PC-3 (cell line): ENCODE measurements at regions not wholly inside any gene's neighbourhood (a gene's known extent, or its start where the extent isn't known, plus 50 kb on each side); places are given as distances from the start of the nearest gene placed in this dataset.

ENCODE experiments used
- ATAC-seq: fragments of 200-7000 bp; cut with Tn5 transposase; 2 replicates; pipeline ENCODE4 v1.9.1; 2020; ENCODE audit warnings: mild to moderate bottlenecking, moderate library complexity
- BruUV-seq: library from RNA; stranded (reverse); fragments of 400-500 nt; replicated peaks from 2 replicates; lab custom pipeline; 2021; lab: Mats Ljungman, UMichigan
- CTCF ChIA-PET: fragments of 300-600 bp; sonication (Branson Sonifier 250); formaldehyde crosslinking; loops from one replicate; lab custom pipeline; 2022; ENCODE audit warnings: antibody characterized with exemption; lab: Charles Lee
- POLR2A ChIA-PET: fragments of 300-600 bp; sonication (Branson Sonifier 250); formaldehyde crosslinking; loops from one replicate; lab custom pipeline; 2022; ENCODE audit warnings: antibody characterized with exemption; ENCODE audit not compliant: unreplicated experiment; lab: Charles Lee
- DNase-seq: peaks from one replicate; pipeline ENCODE4 v3.0.0-alpha.2; 2015
- H2AFZ ChIP-seq: fragments of 300-600 bp; sonication (generic); 2 replicates; pipeline ENCODE4 v1.6.0; 2016; ENCODE audit warnings: antibody characterized with exemption, low read length
- H3F3A ChIP-seq: fragments of 300-600 bp; sonication (generic); one replicate; pipeline ENCODE4 v1.6.0; 2017; ENCODE audit warnings: antibody characterized with exemption, low read length, control low read depth, mild to moderate bottlenecking; ENCODE audit not compliant: unreplicated experiment
- H3K27ac ChIP-seq: fragments of 300-600 bp; sonication (generic); 2 replicates; pipeline ENCODE4 v1.5.1; 2016; ENCODE audit warnings: mild to moderate bottlenecking, low read length
- H3K27me3 ChIP-seq: fragments of 300-600 bp; sonication (generic); 2 replicates; pipeline ENCODE4 v1.6.1; 2016; ENCODE audit warnings: low read length, mixed read lengths
- H3K36me3 ChIP-seq: fragments of 300-600 bp; sonication (generic); 2 replicates; pipeline ENCODE4 v1.6.1; 2016; ENCODE audit warnings: low read depth, mixed run types, low read length, mixed read lengths
- H3K4me1 ChIP-seq: fragments of 300-600 bp; sonication (generic); 2 replicates; pipeline ENCODE4 v1.5.1; 2016; ENCODE audit warnings: low read length; ENCODE audit not compliant: insufficient read depth
- H3K4me2 ChIP-seq: fragments of 300-600 bp; sonication (generic); 2 replicates; pipeline ENCODE4 v1.6.0; 2016; ENCODE audit warnings: low read length
- H3K4me3 ChIP-seq: fragments of 300-600 bp; sonication (generic); 2 replicates; pipeline ENCODE4 v1.5.1; 2016; ENCODE audit warnings: mild to moderate bottlenecking, low read length, mixed read lengths
- H3K79me2 ChIP-seq: fragments of 300-600 bp; sonication (generic); 2 replicates; pipeline ENCODE4 v1.6.1; 2017; ENCODE audit warnings: low read length, mixed read lengths
- H3K9ac ChIP-seq: fragments of 300-600 bp; sonication (generic); 2 replicates; pipeline ENCODE4 v1.6.0; 2016; ENCODE audit warnings: mild to moderate bottlenecking, low read length
- H3K9me2 ChIP-seq: fragments of 300-600 bp; sonication (generic); replicated peaks from 2 replicates; pipeline ENCODE4 v1.6.1; 2016; ENCODE audit warnings: mixed run types, low read length, mixed read lengths
- H3K9me3 ChIP-seq: fragments of 300-600 bp; sonication (generic); 2 replicates; pipeline ENCODE4 v1.6.1; 2016; ENCODE audit warnings: low read length, mixed read lengths
- H4K20me1 ChIP-seq: fragments of 300-600 bp; sonication (generic); 2 replicates; pipeline ENCODE4 v1.6.1; 2016; ENCODE audit warnings: low read length, mixed read lengths
- CTCF ChIP-seq: fragments of 300-600 bp; sonication (generic); conservative IDR thresholded peaks from 2 replicates; pipeline ENCODE4 v1.5.1; 2017; ENCODE audit warnings: antibody characterized with exemption, low read depth, mild to moderate bottlenecking, low read length
- EZH2 ChIP-seq: fragments of 300-600 bp; sonication (generic); IDR thresholded peaks from one replicate; pipeline ENCODE4 v1.6.1; 2017; ENCODE audit warnings: antibody characterized with exemption, mild to moderate bottlenecking, low read length; ENCODE audit not compliant: unreplicated experiment
- EZH2phosphoT487 ChIP-seq: fragments of 300-600 bp; sonication (generic); IDR thresholded peaks from 2 replicates; pipeline ENCODE4 v1.6.1; 2018; ENCODE audit warnings: mild to moderate bottlenecking, antibody characterized with exemption, low read length, borderline replicate concordance
- intact Hi-C: fragments of 100-400 bp; cut with micrococcal nuclease; formaldehyde crosslinking; loops from 2 replicates; pipeline ENCODE4 v1.9.0; 2023

- Histone ChIP-seq H3K9ac (no peak overlapping the region), H2AFZ (no peak overlapping the region), H3K27ac (no peak overlapping the region), H3K79me2 (no peaks in the 10 kb centered on the region), H3F3A (no peaks in the 10 kb centered on the region), H4K20me1 (no peaks in the 10 kb centered on the region), H3K4me1 (peaks cover 13% of the 10 kb centered on the region), H3K4me3 (no peak overlapping the region), H3K9me3 (no peaks in the 10 kb centered on the region), H3K4me2 (peak overlapping the region; percentile 30; the same call in 1 of the 2 replicates), H3K27me3 (no peaks in the 10 kb centered on the region), H3K36me3 (0 out of 2 replicates have a peak, but pooled peaks cover 2% of the 10 kb centered on the region), H3K9me2 (no peaks in the 10 kb centered on the region)
- ATAC-seq (peak; percentile 64), DNase-seq (peak; percentile 17)
- CTCF ChIA-PET = no interaction called here
- no TSS peak for BruUV-seq
- TF ChIP-seq CTCF (no peak), EZH2 (no peak), EZH2phosphoT487 (no peak)
- POLR2A ChIA-PET = no interaction called here
- intact Hi-C loops = no loop called here
These were observed 161.8 kb upstream of the IQSEC1 start for GRCh38 chr3:13235079-13235478.

GRCh38 chr3:13234666-13235065, 161.4 kb upstream of the IQSEC1 start:
- intact Hi-C loops = no loop called here
- no peaks in the 10 kb centered on the region for H3K79me2 ChIP-seq
- ATAC-seq (0 out of 2 replicates have a peak, but pooled peaks have one; percentile 14), DNase-seq (no peak)
- peaks cover 17% of the 10 kb centered on the region for H3K4me1 ChIP-seq
- no peak overlapping the region for H3K4me3 ChIP-seq
- ChIA-PET CTCF (no interaction called here), POLR2A (no interaction called here)
- no peak overlapping the region for H3K9ac ChIP-seq
- no peaks in the 10 kb centered on the region for H3K9me3 ChIP-seq
- H3K9me2 ChIP-seq = no peaks in the 10 kb centered on the region
- H4K20me1 ChIP-seq = no peaks in the 10 kb centered on the region
- H3F3A ChIP-seq = no peaks in the 10 kb centered on the region
- no peaks in the 10 kb centered on the region for H3K27me3 ChIP-seq
- no peak overlapping the region for H3K27ac ChIP-seq
- H3K36me3 ChIP-seq = 0 out of 2 replicates have a peak, but pooled peaks cover 2% of the 10 kb centered on the region
- no peak overlapping the region for H2AFZ ChIP-seq
- H3K4me2 ChIP-seq = no peak overlapping the region
- no TSS peak for BruUV-seq
- TF ChIP-seq EZH2phosphoT487 (no peak), CTCF (no peak), EZH2 (no peak)

- CTCF ChIA-PET = no interaction called here
- no TSS peak for BruUV-seq
These were observed 160.6 kb upstream of the IQSEC1 start for GRCh38 chr3:13233487-13234485.

More at GRCh38 chr3:13233487-13234485, 160.6 kb upstream of the IQSEC1 start:
- H3K27me3 ChIP-seq = no peaks in the 10 kb centered on the region
- H3K9ac ChIP-seq = no peak overlapping the region
- DNase-seq = no peak
- no peaks in the 10 kb centered on the region for H3F3A ChIP-seq
- H3K9me2 ChIP-seq = no peaks in the 10 kb centered on the region
- no peaks in the 10 kb centered on the region for H3K36me3 ChIP-seq
- no peak overlapping the region for H3K27ac ChIP-seq
- no peak overlapping the region for H2AFZ ChIP-seq
- POLR2A ChIA-PET = no interaction called here
- no peak for ATAC-seq
- peaks cover 25% of the 10 kb centered on the region for H3K4me1 ChIP-seq
- intact Hi-C loops = no loop called here
- H4K20me1 ChIP-seq = no peaks in the 10 kb centered on the region
- no peaks in the 10 kb centered on the region for H3K79me2 ChIP-seq
- H3K4me3 ChIP-seq = no peak overlapping the region
- no peak overlapping the region for H3K4me2 ChIP-seq
- TF ChIP-seq CTCF (no peak), EZH2phosphoT487 (no peak), EZH2 (no peak)
- H3K9me3 ChIP-seq = no peaks in the 10 kb centered on the region
